ENCODE measurements at regions not wholly inside any gene's neighbourhood (a gene's known extent, or its start where the extent isn't known, plus 50 kb on each side); places are given as distances from the start of the nearest gene placed in this dataset.
"Not testable (repeated sequence)": the region's sequence is repeated elsewhere in the genome, so short reads cannot be mapped to it uniquely, and the experiment has no call there.

- no peak for DNase-seq (ENCODE audit: low read depth in 2 of 2)
These were observed 85.4 kb upstream of the RALY start for GRCh38 chr20:33908336-33908735.

- DNase-seq (ENCODE audit: low read depth in 2 of 2), result no peak
These were observed 84.8 kb upstream of the RALY start for GRCh38 chr20:33908868-33909267.

- DNase-seq (ENCODE audit: low read depth in 2 of 2), result no peak
These were observed 84.3 kb upstream of the RALY start for GRCh38 chr20:33909331-33909921.

- no peak for DNase-seq (ENCODE audit: low read depth in 2 of 2)
These were observed 83.7 kb upstream of the RALY start for GRCh38 chr20:33910056-33910455.

- no peak for DNase-seq (ENCODE audit: low read depth in 2 of 2)
These were observed 83.0 kb upstream of the RALY start for GRCh38 chr20:33910529-33911327.

GRCh38 chr20:33914919-33915318 lies 78.8 kb upstream of the RALY start:
- DNase-seq (ENCODE audit: low read depth in 2 of 2), result peak in 1 of 2 experiments; percentile 5

- DNase-seq (ENCODE audit: low read depth in 2 of 2), result peak; percentile 18 to 59
These were observed 77.9 kb upstream of the RALY start for GRCh38 chr20:33915726-33916331.

- no peak for DNase-seq (ENCODE audit: low read depth in 2 of 2)
These were observed 76.9 kb upstream of the RALY start for GRCh38 chr20:33916768-33917167.

GRCh38 chr20:33917831-33918525 lies 75.7 kb upstream of the RALY start:
- DNase-seq (ENCODE audit: low read depth in 2 of 2), result no peak

- no peak for DNase-seq (ENCODE audit: low read depth in 2 of 2)
These were observed 75.0 kb upstream of the RALY start for GRCh38 chr20:33918662-33919061.

- no peak for DNase-seq (ENCODE audit: low read depth in 2 of 2)
These were observed 74.1 kb upstream of the RALY start for GRCh38 chr20:33919653-33920052.

GRCh38 chr20:33922224-33922623 lies 71.5 kb upstream of the RALY start:
- no peak for DNase-seq (ENCODE audit: low read depth in 2 of 2)

GRCh38 chr20:33923740-33924139 lies 70.0 kb upstream of the RALY start:
- no peak for DNase-seq (ENCODE audit: low read depth in 2 of 2)

GRCh38 chr20:33925867-33926266 lies 67.8 kb upstream of the RALY start:
- no peak for DNase-seq (ENCODE audit: low read depth in 2 of 2)

GRCh38 chr20:33926425-33926824 lies 67.3 kb upstream of the RALY start:
- no peak for DNase-seq (ENCODE audit: low read depth in 2 of 2)

- no peak for DNase-seq (ENCODE audit: low read depth in 2 of 2)
These were observed 66.0 kb upstream of the RALY start for GRCh38 chr20:33927724-33928123.

- no peak for DNase-seq (ENCODE audit: low read depth in 2 of 2)
These were observed 63.8 kb upstream of the RALY start for GRCh38 chr20:33929917-33930316.

- peak; percentile 41 to 46 for DNase-seq (ENCODE audit: low read depth in 2 of 2)
These were observed 60.2 kb upstream of the RALY start for GRCh38 chr20:33933469-33933909.

GRCh38 chr20:33936656-33937055 lies 57.1 kb upstream of the RALY start:
- DNase-seq (ENCODE audit: low read depth in 2 of 2), result no peak

GRCh38 chr20:33939031-33939430 lies 54.7 kb upstream of the RALY start:
- DNase-seq (ENCODE audit: low read depth in 2 of 2), result not testable (repeated sequence)

- no peak for DNase-seq (ENCODE audit: low read depth in 2 of 2)
These were observed 53.0 kb upstream of the RALY start for GRCh38 chr20:33940666-33941065.
